Cardiac septum (tissue), 1 donor: ENCODE measurements at regions not wholly inside any gene's neighbourhood (a gene's known extent, or its start where the extent isn't known, plus 50 kb on each side); places are given as distances from the start of the nearest gene placed in this dataset.
"Not testable (repeated sequence)": the region's sequence is repeated elsewhere in the genome, so short reads cannot be mapped to it uniquely, and the experiment has no call there.

Source experiments
- DNase-seq: peaks from one replicate; pipeline ENCODE4 v3.0.0-alpha.2; 2020; ENCODE audit warnings: low spot score
- intact Hi-C: fragments of 100-400 bp; cut with DNase I; formaldehyde crosslinking; loops from one replicate; pipeline ENCODE4 v1.14.0; 2022
- donor health status: DM: no; HTN: no; CAD: no.

GRCh38 chr6:25138934-25139415 lies 140.2 kb upstream of the CARMIL1 start:
- DNase-seq, result no peak
- intact Hi-C loops, result loop anchor here (5.0 kb wide), 4 partner anchors 38 to 83 kb away; no protein-coding TSS in a partner anchor

- DNase-seq, result not testable (repeated sequence)
- intact Hi-C loops, result loop anchor here (5.0 kb wide), 4 partner anchors 38 to 83 kb away; no protein-coding TSS in a partner anchor
Observed at GRCh38 chr6:25139608-25140007, 139.6 kb upstream of the CARMIL1 start.

- intact Hi-C loops, result no loop called here
Observed at GRCh38 chr6:25142506-25142905, 136.7 kb upstream of the CARMIL1 start.

GRCh38 chr6:25144919-25145318 lies 134.3 kb upstream of the CARMIL1 start:
- intact Hi-C loops, result no loop called here

More at GRCh38 chr6:25142506-25142905, 136.7 kb upstream of the CARMIL1 start:
- no peak for DNase-seq

GRCh38 chr6:25147223-25147622 lies 132.0 kb upstream of the CARMIL1 start:
- intact Hi-C loops, result no loop called here
- DNase-seq, result no peak

More at GRCh38 chr6:25144919-25145318, 134.3 kb upstream of the CARMIL1 start:
- DNase-seq, result no peak

GRCh38 chr6:25150031-25150430 lies 129.1 kb upstream of the CARMIL1 start:
- DNase-seq, result no peak
- intact Hi-C loops, result no loop called here

GRCh38 chr6:25150863-25151262 lies 128.3 kb upstream of the CARMIL1 start:
- intact Hi-C loops, result no loop called here

GRCh38 chr6:25153079-25153478 lies 126.1 kb upstream of the CARMIL1 start:
- DNase-seq, result no peak
- intact Hi-C loops, result no loop called here

More at GRCh38 chr6:25150863-25151262, 128.3 kb upstream of the CARMIL1 start:
- no peak for DNase-seq

GRCh38 chr6:25154034-25154596 lies 125.1 kb upstream of the CARMIL1 start:
- intact Hi-C loops, result no loop called here

GRCh38 chr6:25155211-25155610 lies 124.0 kb upstream of the CARMIL1 start:
- DNase-seq, result no peak
- intact Hi-C loops, result no loop called here

More at GRCh38 chr6:25154034-25154596, 125.1 kb upstream of the CARMIL1 start:
- no peak for DNase-seq

GRCh38 chr6:25156123-25156522 lies 123.1 kb upstream of the CARMIL1 start:
- intact Hi-C loops, result no loop called here
- DNase-seq, result no peak

GRCh38 chr6:25157183-25157582 lies 122.0 kb upstream of the CARMIL1 start:
- intact Hi-C loops, result no loop called here
- DNase-seq, result no peak

- intact Hi-C loops, result no loop called here
Observed at GRCh38 chr6:25157842-25158241, 121.3 kb upstream of the CARMIL1 start.

GRCh38 chr6:25160134-25160533 lies 119.0 kb upstream of the CARMIL1 start:
- intact Hi-C loops, DNase-seq: not testable (repeated sequence)

More at GRCh38 chr6:25157842-25158241, 121.3 kb upstream of the CARMIL1 start:
- no peak for DNase-seq

- intact Hi-C loops, result no loop called here
- DNase-seq, result no peak
Observed at GRCh38 chr6:25165177-25165576, 114.0 kb upstream of the CARMIL1 start.

- no peak for DNase-seq
- intact Hi-C loops, result no loop called here
Observed at GRCh38 chr6:25165800-25166199, 113.4 kb upstream of the CARMIL1 start.

GRCh38 chr6:25166955-25167748 lies 112.0 kb upstream of the CARMIL1 start:
- no peak for DNase-seq
- intact Hi-C loops, result no loop called here

GRCh38 chr6:25167961-25168360 lies 111.2 kb upstream of the CARMIL1 start:
- intact Hi-C loops, result no loop called here
- DNase-seq, result no peak

GRCh38 chr6:25168637-25169036 lies 110.5 kb upstream of the CARMIL1 start:
- DNase-seq, result no peak
- intact Hi-C loops, result no loop called here

- no peak for DNase-seq
- intact Hi-C loops, result no loop called here
Observed at GRCh38 chr6:25169553-25169952, 109.6 kb upstream of the CARMIL1 start.

GRCh38 chr6:25169961-25170360 lies 109.2 kb upstream of the CARMIL1 start:
- no peak for DNase-seq
- intact Hi-C loops, result no loop called here
